ENCODE measurements at regions not wholly inside any gene's neighbourhood (a gene's known extent, or its start where the extent isn't known, plus 50 kb on each side); places are given as distances from the start of the nearest gene placed in this dataset.

DNA sequence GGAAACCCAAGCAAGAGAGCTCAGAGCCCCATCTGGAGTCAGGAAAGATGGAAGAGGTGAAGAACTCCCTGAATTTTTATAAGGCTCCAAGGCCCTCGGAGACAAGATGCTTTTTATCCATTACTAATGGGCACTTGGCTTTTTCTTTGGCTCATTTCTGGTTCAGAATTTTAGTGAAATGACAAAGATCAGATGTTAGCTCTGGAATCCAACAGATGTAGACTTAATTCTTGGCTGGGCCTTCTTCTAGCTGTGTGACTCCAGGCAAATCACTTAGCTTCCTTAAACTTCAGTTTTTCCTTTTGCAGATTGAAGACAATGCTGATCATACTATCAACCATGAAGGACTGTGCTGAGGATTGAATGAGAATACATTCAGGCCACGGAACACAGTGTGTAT is 85.2 kb downstream of the HRH4 start:
- H2AK5ac ChIP-seq (ENCODE audit: low read length) = no peak overlapping the region
- no peak overlapping the region for H3K27ac ChIP-seq (ENCODE audit: low read depth, low read length)
- no peak overlapping the region for H3K4me2 ChIP-seq (ENCODE audit: low read length)
- no peaks in the 10 kb centered on the region for H3K27me3 ChIP-seq (ENCODE audit: insufficient read depth, low read length)
- H4K8ac ChIP-seq (ENCODE audit: low read depth, low read length) = no peak overlapping the region
- DNase-seq = peak in 1 of 2 donors; percentile 41
- no peak overlapping the region for H4K12ac ChIP-seq (ENCODE audit: low read depth, low read length)
- no peaks in the 10 kb centered on the region for H3K36me3 ChIP-seq (ENCODE audit: control insufficient read depth in 1 of 2, insufficient read depth in 2 of 2, low read length in 2 of 2)
- no peaks in the 10 kb centered on the region for H3K9me3 ChIP-seq (ENCODE audit: insufficient read depth, low read depth, low read length)
- no peak overlapping the region for H4K91ac ChIP-seq (ENCODE audit: low read depth, low read length)
- H2AFZ ChIP-seq (ENCODE audit: insufficient read depth, low read length, poor library complexity) = no peak overlapping the region
- no CpG with 5 or more reads among the region's 2 CpGs for WGBS (ENCODE audit: extremely low coverage, insufficient coverage, insufficient read length)
- no peak overlapping the region for H2BK5ac ChIP-seq (ENCODE audit: low read depth, low read length, poor library complexity)
- no peak overlapping the region for H2BK12ac ChIP-seq (ENCODE audit: low read length)
- peaks cover 0 to 2% of the 10 kb centered on the region in 2 experiments for H3K4me1 ChIP-seq (ENCODE audit: control insufficient read depth in 1 of 2, insufficient read depth in 2 of 2, low read length in 2 of 2)
- no peak overlapping the region for H3K14ac ChIP-seq (ENCODE audit: low read length)
- no peak overlapping the region for H3K23ac ChIP-seq (ENCODE audit: low read length)
- H3K79me2 ChIP-seq (ENCODE audit: control insufficient read depth, insufficient read depth, low read length, poor library complexity) = no peaks in the 10 kb centered on the region
- H3K79me1 ChIP-seq (ENCODE audit: low read length) = no peaks in the 10 kb centered on the region
- H3K4me3 ChIP-seq (ENCODE audit: low read depth, low read length) = no peak overlapping the region
- H3K9ac ChIP-seq (ENCODE audit: low read length) = no peak overlapping the region
- H2BK120ac ChIP-seq (ENCODE audit: insufficient read depth, low read length, poor library complexity) = no peak overlapping the region
- no peak overlapping the region for H3K18ac ChIP-seq (ENCODE audit: low read length)
- H3K4ac ChIP-seq (ENCODE audit: low read depth, low read length) = no peak overlapping the region

DNA sequence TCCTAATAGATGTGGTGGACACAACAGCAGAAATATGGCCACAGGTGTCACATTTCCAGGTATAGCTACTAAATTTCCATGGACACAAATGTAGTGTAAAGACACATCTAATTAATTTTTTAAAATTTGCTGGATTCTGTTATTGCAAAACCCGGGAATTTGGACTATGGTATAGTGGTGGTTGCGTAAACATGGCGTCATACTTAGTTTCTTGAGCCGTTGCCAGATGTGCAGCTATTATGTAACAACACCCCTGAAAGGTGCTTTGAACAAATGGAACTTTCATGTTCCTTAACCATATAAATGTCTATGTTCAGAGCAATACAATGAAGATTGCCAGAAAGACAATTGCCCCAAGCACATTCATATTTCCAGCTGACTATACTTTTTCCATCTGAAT is 85.9 kb downstream of the HRH4 start:
- Histone ChIP-seq H3K4me2 (ENCODE audit: low read length) (no peak overlapping the region), H2BK5ac (ENCODE audit: low read depth, low read length, poor library complexity) (no peak overlapping the region), H3K4me3 (ENCODE audit: low read depth, low read length) (no peak overlapping the region), H3K27me3 (ENCODE audit: insufficient read depth, low read length) (no peaks in the 10 kb centered on the region), H3K18ac (ENCODE audit: low read length) (no peak overlapping the region), H3K79me1 (ENCODE audit: low read length) (no peaks in the 10 kb centered on the region), H3K27ac (ENCODE audit: low read depth, low read length) (no peak overlapping the region), H3K23ac (ENCODE audit: low read length) (no peak overlapping the region), H4K91ac (ENCODE audit: low read depth, low read length) (no peak overlapping the region), H2AFZ (ENCODE audit: insufficient read depth, low read length, poor library complexity) (no peak overlapping the region), H2BK120ac (ENCODE audit: insufficient read depth, low read length, poor library complexity) (no peak overlapping the region), H4K8ac (ENCODE audit: low read depth, low read length) (no peak overlapping the region), H3K36me3 (ENCODE audit: control insufficient read depth in 1 of 2, insufficient read depth in 2 of 2, low read length in 2 of 2) (no peaks in the 10 kb centered on the region), H3K4me1 (ENCODE audit: control insufficient read depth in 1 of 2, insufficient read depth in 2 of 2, low read length in 2 of 2) (no peaks in the 10 kb centered on the region), H3K9ac (ENCODE audit: low read length) (no peak overlapping the region), H3K14ac (ENCODE audit: low read length) (no peak overlapping the region), H2BK12ac (ENCODE audit: low read length) (no peak overlapping the region), H3K9me3 (ENCODE audit: insufficient read depth, low read depth, low read length) (no peaks in the 10 kb centered on the region), H3K4ac (ENCODE audit: low read depth, low read length) (no peak overlapping the region), H4K12ac (ENCODE audit: low read depth, low read length) (no peak overlapping the region), H2AK5ac (ENCODE audit: low read length) (no peak overlapping the region), H3K79me2 (ENCODE audit: control insufficient read depth, insufficient read depth, low read length, poor library complexity) (no peaks in the 10 kb centered on the region)
- DNase-seq = peak; percentile 38 to 83
- WGBS (ENCODE audit: extremely low coverage, insufficient coverage, insufficient read length) = no CpG with 5 or more reads among the region's 4 CpGs

DNA sequence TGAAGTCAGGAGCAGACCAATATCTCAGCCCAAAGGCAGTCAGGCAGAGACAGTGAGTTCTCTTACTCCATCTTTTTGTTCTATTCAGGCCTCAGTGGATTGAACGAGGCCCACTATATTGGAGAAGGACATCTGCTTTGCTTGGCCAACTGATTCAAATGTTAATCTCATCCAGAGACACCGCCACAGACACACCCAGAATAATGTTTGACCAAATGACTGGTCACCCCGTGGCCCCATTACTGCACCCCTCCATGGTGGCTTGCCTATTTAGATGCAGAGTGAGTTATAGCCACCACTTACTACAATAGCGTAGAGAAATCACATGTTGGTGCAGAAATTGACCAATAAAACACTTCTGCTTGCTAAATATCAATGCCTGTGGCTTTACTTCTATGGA is 88.1 kb downstream of the HRH4 start:
- H3K18ac ChIP-seq (ENCODE audit: low read length) = no peak overlapping the region
- no peak overlapping the region for H3K4ac ChIP-seq (ENCODE audit: low read depth, low read length)
- H3K23ac ChIP-seq (ENCODE audit: low read length) = no peak overlapping the region
- no peak overlapping the region for H3K14ac ChIP-seq (ENCODE audit: low read length)
- no peaks in the 10 kb centered on the region for H3K79me1 ChIP-seq (ENCODE audit: low read length)
- no peaks in the 10 kb centered on the region for H3K79me2 ChIP-seq (ENCODE audit: control insufficient read depth, insufficient read depth, low read length, poor library complexity)
- H3K9ac ChIP-seq (ENCODE audit: low read length) = no peak overlapping the region
- H2BK12ac ChIP-seq (ENCODE audit: low read length) = no peak overlapping the region
- no peak overlapping the region for H2BK5ac ChIP-seq (ENCODE audit: low read depth, low read length, poor library complexity)
- H3K27ac ChIP-seq (ENCODE audit: low read depth, low read length) = no peak overlapping the region
- H4K91ac ChIP-seq (ENCODE audit: low read depth, low read length) = no peak overlapping the region
- DNase-seq = no peak
- H3K4me3 ChIP-seq (ENCODE audit: low read depth, low read length) = no peak overlapping the region
- H4K12ac ChIP-seq (ENCODE audit: low read depth, low read length) = no peak overlapping the region
- H3K36me3 ChIP-seq (ENCODE audit: control insufficient read depth in 1 of 2, insufficient read depth in 2 of 2, low read length in 2 of 2) = no peaks in the 10 kb centered on the region
- no peak overlapping the region for H2AFZ ChIP-seq (ENCODE audit: insufficient read depth, low read length, poor library complexity)
- H2BK120ac ChIP-seq (ENCODE audit: insufficient read depth, low read length, poor library complexity) = no peak overlapping the region
- peaks cover under 1 to 1% of the 10 kb centered on the region in 2 experiments for H3K4me1 ChIP-seq (ENCODE audit: control insufficient read depth in 1 of 2, insufficient read depth in 2 of 2, low read length in 2 of 2)
- no peak overlapping the region for H2AK5ac ChIP-seq (ENCODE audit: low read length)
- WGBS (ENCODE audit: extremely low coverage, insufficient coverage, insufficient read length) = no CpG with 5 or more reads among the region's 4 CpGs
- no peak overlapping the region for H4K8ac ChIP-seq (ENCODE audit: low read depth, low read length)
- no peak overlapping the region for H3K4me2 ChIP-seq (ENCODE audit: low read length)
- H3K27me3 ChIP-seq (ENCODE audit: insufficient read depth, low read length) = no peaks in the 10 kb centered on the region
- H3K9me3 ChIP-seq (ENCODE audit: insufficient read depth, low read depth, low read length) = no peaks in the 10 kb centered on the region

DNA sequence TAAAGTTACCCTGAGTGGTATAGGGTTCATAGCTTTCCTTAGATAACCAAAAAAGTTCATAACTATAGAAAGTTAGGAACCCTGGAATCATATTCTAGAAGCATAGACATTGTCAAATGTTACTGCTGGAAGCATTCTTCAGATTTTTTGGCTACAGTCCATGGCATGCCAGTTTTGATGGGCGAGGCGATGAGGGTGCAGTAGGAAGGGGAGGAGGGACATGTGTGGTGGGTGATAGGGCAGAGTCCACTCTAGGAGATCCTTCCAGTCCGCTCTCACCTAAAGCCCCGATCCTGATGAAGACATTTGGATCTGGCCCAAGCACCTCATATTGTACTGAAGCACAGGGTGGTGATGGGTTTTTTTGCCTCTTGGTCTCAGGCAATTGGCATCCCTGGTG is 91.8 kb downstream of the HRH4 start:
- no peak overlapping the region for H3K27ac ChIP-seq (ENCODE audit: low read depth, low read length)
- H3K9ac ChIP-seq (ENCODE audit: low read length) = no peak overlapping the region
- H4K12ac ChIP-seq (ENCODE audit: low read depth, low read length) = no peak overlapping the region
- H3K9me3 ChIP-seq (ENCODE audit: insufficient read depth, low read depth, low read length) = no peaks in the 10 kb centered on the region
- H3K36me3 ChIP-seq (ENCODE audit: control insufficient read depth in 1 of 2, insufficient read depth in 2 of 2, low read length in 2 of 2) = no peaks in the 10 kb centered on the region
- no peak overlapping the region for H2BK12ac ChIP-seq (ENCODE audit: low read length)
- no peak overlapping the region for H3K4me2 ChIP-seq (ENCODE audit: low read length)
- no peak overlapping the region for H4K91ac ChIP-seq (ENCODE audit: low read depth, low read length)
- H3K79me1 ChIP-seq (ENCODE audit: low read length) = no peaks in the 10 kb centered on the region
- H3K79me2 ChIP-seq (ENCODE audit: control insufficient read depth, insufficient read depth, low read length, poor library complexity) = no peaks in the 10 kb centered on the region
- no peak overlapping the region for H2AK5ac ChIP-seq (ENCODE audit: low read length)
- no peak for DNase-seq
- H2BK120ac ChIP-seq (ENCODE audit: insufficient read depth, low read length, poor library complexity) = no peak overlapping the region
- H3K27me3 ChIP-seq (ENCODE audit: insufficient read depth, low read length) = no peaks in the 10 kb centered on the region
- no peak overlapping the region for H2AFZ ChIP-seq (ENCODE audit: insufficient read depth, low read length, poor library complexity)
- H3K4ac ChIP-seq (ENCODE audit: low read depth, low read length) = no peak overlapping the region
- H3K4me1 ChIP-seq (ENCODE audit: control insufficient read depth in 1 of 2, insufficient read depth in 2 of 2, low read length in 2 of 2) = peaks cover 2 to 3% of the 10 kb centered on the region in 2 experiments
- no peak overlapping the region for H4K8ac ChIP-seq (ENCODE audit: low read depth, low read length)
- no peak overlapping the region for H3K14ac ChIP-seq (ENCODE audit: low read length)
- H3K18ac ChIP-seq (ENCODE audit: low read length) = no peak overlapping the region
- no CpG with 5 or more reads among the region's 4 CpGs for WGBS (ENCODE audit: extremely low coverage, insufficient coverage, insufficient read length)
- H3K23ac ChIP-seq (ENCODE audit: low read length) = no peak overlapping the region
- no peak overlapping the region for H3K4me3 ChIP-seq (ENCODE audit: low read depth, low read length)
- no peak overlapping the region for H2BK5ac ChIP-seq (ENCODE audit: low read depth, low read length, poor library complexity)
